Left renal pelvis (tissue), 4 donors: ENCODE measurements at regions not wholly inside any gene's neighbourhood (a gene's known extent, or its start where the extent isn't known, plus 50 kb on each side); places are given as distances from the start of the nearest gene placed in this dataset.

Experiments
- DNase-seq, 4 donors: peaks; one replicate each; pipeline ENCODE4 v3.0.0-alpha.2; 2013; ENCODE audit warnings: low read depth in 4 of 4, low spot score in 3 of 4

GRCh38 chr12:19937161-19937560, 431.2 kb upstream of the PDE3A start:
- no peak for DNase-seq

- DNase-seq, result no peak
Observed at GRCh38 chr12:19938031-19938430, 430.3 kb upstream of the PDE3A start.

- no peak for DNase-seq
Observed at GRCh38 chr12:19938491-19938890, 429.8 kb upstream of the PDE3A start.

- no peak for DNase-seq
Observed at GRCh38 chr12:19940267-19940666, 428.1 kb upstream of the PDE3A start.

GRCh38 chr12:19941096-19941495, 427.2 kb upstream of the PDE3A start:
- DNase-seq, result no peak

- DNase-seq, result no peak
Observed at GRCh38 chr12:19945559-19946435, 422.5 kb upstream of the PDE3A start.

- no peak for DNase-seq
Observed at GRCh38 chr12:19946550-19946949, 421.8 kb upstream of the PDE3A start.

- DNase-seq, result no peak
Observed at GRCh38 chr12:19947344-19947743, 421.0 kb upstream of the PDE3A start.

GRCh38 chr12:19951664-19952063, 416.7 kb upstream of the PDE3A start:
- DNase-seq, result no peak

GRCh38 chr12:19953734-19954133, 414.6 kb upstream of the PDE3A start:
- DNase-seq, result no peak

- no peak for DNase-seq
Observed at GRCh38 chr12:19954163-19954562, 414.2 kb upstream of the PDE3A start.

GRCh38 chr12:19957308-19958125, 410.8 kb upstream of the PDE3A start:
- no peak for DNase-seq

- DNase-seq, result no peak
Observed at GRCh38 chr12:19958389-19958788, 409.9 kb upstream of the PDE3A start.

GRCh38 chr12:19959353-19959752, 409.0 kb upstream of the PDE3A start:
- no peak for DNase-seq

GRCh38 chr12:19960527-19960926, 407.8 kb upstream of the PDE3A start:
- DNase-seq, result no peak

- DNase-seq, result no peak
Observed at GRCh38 chr12:19962192-19962591, 406.1 kb upstream of the PDE3A start.

- DNase-seq, result no peak
Observed at GRCh38 chr12:19963972-19964371, 404.4 kb upstream of the PDE3A start.

GRCh38 chr12:19964549-19964948, 403.8 kb upstream of the PDE3A start:
- DNase-seq, result no peak

GRCh38 chr12:19965196-19966038, 402.9 kb upstream of the PDE3A start:
- DNase-seq, result peak in 1 of 4 donors; percentile 58

GRCh38 chr12:19967001-19967400, 401.3 kb upstream of the PDE3A start:
- no peak for DNase-seq

GRCh38 chr12:19967431-19967830, 400.9 kb upstream of the PDE3A start:
- peak in 2 of 4 donors; percentile 48 to 54 for DNase-seq
